ENCODE measurements at regions not wholly inside any gene's neighbourhood (a gene's known extent, or its start where the extent isn't known, plus 50 kb on each side); places are given as distances from the start of the nearest gene placed in this dataset.
"Not testable (repeated sequence)": the region's sequence is repeated elsewhere in the genome, so short reads cannot be mapped to it uniquely, and the experiment has no call there.

DNA sequence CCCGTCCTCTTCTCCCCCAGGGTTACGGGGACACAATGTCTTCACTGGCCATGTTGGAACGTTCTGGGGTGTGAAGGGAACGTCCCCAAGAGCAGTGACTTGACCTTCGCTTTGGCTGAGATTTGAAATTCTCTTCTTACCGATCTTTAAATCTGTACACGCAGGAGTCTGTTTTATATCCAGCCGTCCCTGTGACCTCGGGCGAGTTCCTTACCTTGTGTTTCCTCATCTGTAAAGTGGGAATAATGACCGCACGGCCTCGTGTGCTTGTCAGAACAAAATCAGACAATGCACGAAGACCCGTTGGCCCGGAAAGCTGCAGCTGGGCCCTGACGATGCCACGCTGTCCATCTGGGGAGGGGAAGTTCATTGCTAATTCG lies 454.3 kb downstream of the PREX1 start:
- Histone ChIP-seq H4K20me1 (ENCODE audit: insufficient read depth, low read length) (no peaks in the 10 kb centered on the region), H3K9ac (ENCODE audit: insufficient read depth, low read length, poor library complexity, severe bottlenecking) (no peak overlapping the region)
- 87% methylated on average over 3 of the region's 19 CpGs for WGBS (ENCODE audit: insufficient coverage)

DNA sequence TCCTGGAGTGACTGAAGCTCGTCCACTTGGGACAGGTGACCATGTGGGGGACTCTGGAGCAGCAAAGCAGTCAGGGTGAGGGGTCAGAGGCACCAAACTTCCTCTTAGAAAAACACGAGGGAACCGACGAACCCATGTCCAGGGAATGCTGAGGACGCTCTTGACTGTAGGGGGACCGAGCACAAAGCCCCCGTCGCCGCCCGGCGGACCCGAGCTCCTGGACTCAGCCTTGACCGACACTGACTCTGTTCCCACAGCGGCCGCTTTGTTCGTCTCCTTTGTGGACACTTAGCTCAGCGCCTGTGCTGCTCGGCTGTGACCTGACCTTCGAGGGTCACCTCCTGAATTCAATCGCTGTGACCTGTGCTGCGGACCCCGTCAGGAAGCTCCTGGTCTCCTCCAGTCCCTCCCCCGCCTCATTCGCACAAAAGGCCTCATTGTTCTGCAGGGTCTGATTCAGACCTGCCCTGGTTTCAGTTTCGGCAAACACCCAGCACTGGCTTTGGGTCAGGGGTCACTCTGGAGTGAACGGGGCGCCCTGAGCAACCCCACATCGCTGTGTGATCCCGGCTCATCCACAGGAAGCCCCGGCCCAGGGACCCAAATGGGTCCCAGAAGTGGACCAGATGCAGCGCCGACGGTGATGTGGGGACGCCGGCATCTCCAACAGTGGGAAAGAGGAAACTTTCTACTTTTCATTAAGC lies 454.8 kb downstream of the PREX1 start:
- H3K4me3 Mint-ChIP-seq; H4K20me1 ChIP-seq (ENCODE audit: insufficient read depth, low read length); H2AFZ ChIP-seq (ENCODE audit: insufficient read depth, low read depth, low read length, poor library complexity, severe bottlenecking); intact Hi-C loops (cut with micrococcal nuclease); H3K27ac Mint-ChIP-seq; H3K36me3 Mint-ChIP-seq; H3K79me2 ChIP-seq (ENCODE audit: insufficient read depth, low read length); H3K4me1 ChIP-seq (ENCODE audit: control insufficient read depth in 1 of 2, insufficient read depth in 2 of 2, low read length in 2 of 2); H3K9ac ChIP-seq (ENCODE audit: insufficient read depth, low read length, poor library complexity, severe bottlenecking); H3K36me3 ChIP-seq (replicated peaks in 1 of 2; ENCODE audit: control insufficient read depth in 1 of 2, insufficient read depth in 2 of 2, low read length in 2 of 2); H3K27me3 ChIP-seq (ENCODE audit: control insufficient read depth in 2 of 2, insufficient read depth in 2 of 2, low read length in 2 of 2); H3K4me3 ChIP-seq (replicated peaks in 1 of 3; ENCODE audit: low read depth in 2 of 3, low read length in 3 of 3); H3K27ac ChIP-seq (ENCODE audit: low read depth in 1 of 2, low read length in 2 of 2); H3K9me3 Mint-ChIP-seq; H3K4me2 ChIP-seq (replicated peaks; ENCODE audit: extremely low read depth, low read length, poor library complexity, severe bottlenecking); DNase-seq; H3K4me1 Mint-ChIP-seq; H3K9me3 ChIP-seq (replicated peaks in 1 of 2; ENCODE audit: control insufficient read depth in 1 of 2, insufficient read depth in 1 of 2, low read length in 2 of 2): not testable (repeated sequence)
- peaks cover 12 to 35% (median 22%) of the 10 kb centered on the region in 3 donors for H3K27me3 Mint-ChIP-seq (ENCODE audit: low read depth in 3 of 3)
- WGBS (ENCODE audit: insufficient coverage) = 92% methylated on average over 22 of the region's 35 CpGs

More for the DNA sequence above, 454.3 kb downstream of the PREX1 start:
- Mint-ChIP-seq H3K4me3 (no peak overlapping the region), H3K27me3 (ENCODE audit: low read depth in 3 of 3) (peaks cover 12 to 35% (median 18%) of the 10 kb centered on the region in 3 donors), H3K27ac (no peak overlapping the region), H3K9me3 (peaks cover 0 to 1% (median 0%) of the 10 kb centered on the region in 7 donors), H3K36me3 (no peaks in the 10 kb centered on the region), H3K4me1 (peaks cover 3% of the 10 kb centered on the region)
- Histone ChIP-seq H3K36me3 (replicated peaks in 1 of 2; ENCODE audit: control insufficient read depth in 1 of 2, insufficient read depth in 2 of 2, low read length in 2 of 2) (no peaks in the 10 kb centered on the region), H3K27me3 (ENCODE audit: control insufficient read depth in 2 of 2, insufficient read depth in 2 of 2, low read length in 2 of 2) (no peaks in the 10 kb centered on the region), H3K9me3 (replicated peaks in 1 of 2; ENCODE audit: control insufficient read depth in 1 of 2, insufficient read depth in 1 of 2, low read length in 2 of 2) (no peaks in the 10 kb centered on the region), H3K4me2 (replicated peaks; ENCODE audit: extremely low read depth, low read length, poor library complexity, severe bottlenecking) (no peak overlapping the region), H3K4me1 (ENCODE audit: control insufficient read depth in 1 of 2, insufficient read depth in 2 of 2, low read length in 2 of 2) (no peaks in the 10 kb centered on the region), H3K79me2 (ENCODE audit: insufficient read depth, low read length) (no peaks in the 10 kb centered on the region), H3K27ac (ENCODE audit: low read depth in 1 of 2, low read length in 2 of 2) (no peak overlapping the region), H3K4me3 (replicated peaks in 1 of 3; ENCODE audit: low read depth in 2 of 3, low read length in 3 of 3) (no peak overlapping the region), H2AFZ (ENCODE audit: insufficient read depth, low read depth, low read length, poor library complexity, severe bottlenecking) (no peak overlapping the region)
- DNase-seq = no peak
- TF ChIP-seq, protein P1, sequence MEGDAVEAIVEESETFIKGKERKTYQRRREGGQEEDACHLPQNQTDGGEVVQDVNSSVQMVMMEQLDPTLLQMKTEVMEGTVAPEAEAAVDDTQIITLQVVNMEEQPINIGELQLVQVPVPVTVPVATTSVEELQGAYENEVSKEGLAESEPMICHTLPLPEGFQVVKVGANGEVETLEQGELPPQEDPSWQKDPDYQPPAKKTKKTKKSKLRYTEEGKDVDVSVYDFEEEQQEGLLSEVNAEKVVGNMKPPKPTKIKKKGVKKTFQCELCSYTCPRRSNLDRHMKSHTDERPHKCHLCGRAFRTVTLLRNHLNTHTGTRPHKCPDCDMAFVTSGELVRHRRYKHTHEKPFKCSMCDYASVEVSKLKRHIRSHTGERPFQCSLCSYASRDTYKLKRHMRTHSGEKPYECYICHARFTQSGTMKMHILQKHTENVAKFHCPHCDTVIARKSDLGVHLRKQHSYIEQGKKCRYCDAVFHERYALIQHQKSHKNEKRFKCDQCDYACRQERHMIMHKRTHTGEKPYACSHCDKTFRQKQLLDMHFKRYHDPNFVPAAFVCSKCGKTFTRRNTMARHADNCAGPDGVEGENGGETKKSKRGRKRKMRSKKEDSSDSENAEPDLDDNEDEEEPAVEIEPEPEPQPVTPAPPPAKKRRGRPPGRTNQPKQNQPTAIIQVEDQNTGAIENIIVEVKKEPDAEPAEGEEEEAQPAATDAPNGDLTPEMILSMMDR (IDR thresholded peaks at IDR 0.05) = no peak
- intact Hi-C loops (cut with micrococcal nuclease) = no loop called here

Data from CD14-positive monocyte (primary cell).